ENCODE measurements at regions not wholly inside any gene's neighbourhood (a gene's known extent, or its start where the extent isn't known, plus 50 kb on each side); places are given as distances from the start of the nearest gene placed in this dataset.

- peak; percentile 14 for DNase-seq (ENCODE audit: low read depth)
These were observed 70.2 kb downstream of the HRH4 start for GRCh38 chr18:24530630-24531111.

GRCh38 chr18:24534271-24534670 lies 73.8 kb downstream of the HRH4 start:
- no peak for DNase-seq (ENCODE audit: low read depth)

- DNase-seq (ENCODE audit: low read depth) = no peak
These were observed 74.3 kb downstream of the HRH4 start for GRCh38 chr18:24534737-24535136.

- DNase-seq (ENCODE audit: low read depth) = no peak
These were observed 75.3 kb downstream of the HRH4 start for GRCh38 chr18:24535527-24536295.

- DNase-seq (ENCODE audit: low read depth) = no peak
These were observed 75.9 kb downstream of the HRH4 start for GRCh38 chr18:24536326-24536725.

GRCh38 chr18:24536834-24537233 lies 76.4 kb downstream of the HRH4 start:
- DNase-seq (ENCODE audit: low read depth) = no peak

- DNase-seq (ENCODE audit: low read depth) = no peak
These were observed 78.2 kb downstream of the HRH4 start for GRCh38 chr18:24538414-24539264.

- no peak for DNase-seq (ENCODE audit: low read depth)
These were observed 79.6 kb downstream of the HRH4 start for GRCh38 chr18:24539866-24540617.

- DNase-seq (ENCODE audit: low read depth) = no peak
These were observed 80.5 kb downstream of the HRH4 start for GRCh38 chr18:24540896-24541295.

GRCh38 chr18:24543086-24543794 lies 82.8 kb downstream of the HRH4 start:
- no peak for DNase-seq (ENCODE audit: low read depth)

- peak; percentile 20 for DNase-seq (ENCODE audit: low read depth)
These were observed 83.5 kb downstream of the HRH4 start for GRCh38 chr18:24543795-24544498.

GRCh38 chr18:24544949-24545348 lies 84.5 kb downstream of the HRH4 start:
- no peak for DNase-seq (ENCODE audit: low read depth)

- DNase-seq (ENCODE audit: low read depth) = no peak
These were observed 85.2 kb downstream of the HRH4 start for GRCh38 chr18:24545651-24546050.

- peak; percentile 18 for DNase-seq (ENCODE audit: low read depth)
These were observed 85.9 kb downstream of the HRH4 start for GRCh38 chr18:24546307-24546706.

- DNase-seq (ENCODE audit: low read depth) = no peak
These were observed 88.1 kb downstream of the HRH4 start for GRCh38 chr18:24548583-24548982.

- no peak for DNase-seq (ENCODE audit: low read depth)
These were observed 91.8 kb downstream of the HRH4 start for GRCh38 chr18:24552218-24552617.

- no peak for DNase-seq (ENCODE audit: low read depth)
These were observed 93.3 kb downstream of the HRH4 start for GRCh38 chr18:24553571-24554285.

GRCh38 chr18:24558403-24558802 lies 98.0 kb downstream of the HRH4 start:
- DNase-seq (ENCODE audit: low read depth) = no peak

GRCh38 chr18:24559526-24559925 lies 99.1 kb downstream of the HRH4 start:
- DNase-seq (ENCODE audit: low read depth) = no peak

GRCh38 chr18:24560511-24560981 lies 100.1 kb downstream of the HRH4 start:
- DNase-seq (ENCODE audit: low read depth) = no peak

Measured in iris pigment epithelial cell (primary cell).